Breast epithelium (tissue), 4 donors: ENCODE measurements at regions not wholly inside any gene's neighbourhood (a gene's known extent, or its start where the extent isn't known, plus 50 kb on each side); places are given as distances from the start of the nearest gene placed in this dataset.

Experiments
- DNase-seq, 2 donors: peaks; one replicate each; pipeline ENCODE4 v3.0.0-alpha.2; 2019; ENCODE audit warnings: low spot score in 2 of 2
- H3K27ac ChIP-seq, 2 donors: fragments of 200-600 bp; sonication (generic) in 1 of 2; one replicate each; pipeline ENCODE4 v1.5.1; 2016 to 2019; ENCODE audit warnings: mild to moderate bottlenecking in 1 of 2
- H3K27me3 ChIP-seq, 2 donors: fragments of 200-600 bp; sonication (generic) in 1 of 2; one replicate each; pipeline versions ENCODE4 v1.5.1 to v1.6.0; 2017 to 2019; ENCODE audit warnings: control low read depth in 1 of 2, mild to moderate bottlenecking in 1 of 2
- H3K36me3 ChIP-seq: fragments of 200-600 bp; one replicate; pipeline ENCODE4 v1.5.1; 2019
- H3K4me1 ChIP-seq, 2 donors: fragments of 200-600 bp; sonication (generic); one replicate each; pipeline ENCODE4 v1.5.1; 2016 to 2019; ENCODE audit warnings: control low read depth in 1 of 2
- H3K4me3 ChIP-seq, 3 donors: fragments of 200-600 bp; sonication (generic); 1 replicate in 2 of 3; 2 replicates in 1 of 3; pipeline ENCODE4 v1.5.1; 2016 to 2019; ENCODE audit warnings: mild to moderate bottlenecking in 3 of 3, moderate library complexity in 2 of 3
- H3K9me3 ChIP-seq, 2 donors: fragments of 200-600 bp; sonication (generic) in 1 of 2; one replicate each; pipeline ENCODE4 v1.5.1; 2016 to 2019; ENCODE audit warnings: control low read depth in 1 of 2
- CTCF ChIP-seq, 3 donors: fragments of 450-650 bp; IDR thresholded peaks; one replicate each; pipeline ENCODE4 v1.5.1; 2016 to 2017; ENCODE audit warnings: antibody characterized with exemption in 3 of 3, mild to moderate bottlenecking in 3 of 3, moderate library complexity in 3 of 3
- POLR2A ChIP-seq: fragments of 450-650 bp; IDR thresholded peaks from one replicate; pipeline ENCODE4 v1.6.1; 2016; ENCODE audit warnings: antibody characterized with exemption, mild to moderate bottlenecking, moderate library complexity
- POLR2AphosphoS5 ChIP-seq, 3 donors: sonication (generic); formaldehyde crosslinking; IDR thresholded peaks; one replicate each; pipeline ENCODE4 v1.6.1; 2017; ENCODE audit warnings: antibody characterized with exemption in 3 of 3
- intact Hi-C: fragments of 100-400 bp; cut with DNase I; formaldehyde crosslinking; loops from one replicate; pipeline ENCODE4 v1.15.1; 2023; ENCODE audit warnings: low total_unique reads

GRCh38 chrX:25674776-25675175, 463.4 kb upstream of the MAGEB18 start:
- intact Hi-C loops, result no loop called here
- H3K4me3 ChIP-seq, result no peak overlapping the region
- no peak overlapping the region for H3K27ac ChIP-seq
- no peaks in the 10 kb centered on the region for H3K36me3 ChIP-seq
- peaks cover 0 to 6% of the 10 kb centered on the region in 2 donors for H3K27me3 ChIP-seq
- peaks cover 0 to 5% of the 10 kb centered on the region in 2 donors for H3K9me3 ChIP-seq
- TF ChIP-seq POLR2AphosphoS5 (IDR thresholded peaks at IDR 0.05), result no peak
- TF ChIP-seq POLR2A, result no peak
- no peak for TF ChIP-seq CTCF (IDR thresholded peaks at IDR 0.05)
- no peak for DNase-seq
- no peaks in the 10 kb centered on the region for H3K4me1 ChIP-seq

- H3K36me3 ChIP-seq, result no peaks in the 10 kb centered on the region
Measured at GRCh38 chrX:25701876-25702275, 436.3 kb upstream of the MAGEB18 start.

GRCh38 chrX:25717122-25717521, 421.0 kb upstream of the MAGEB18 start:
- no peaks in the 10 kb centered on the region for H3K9me3 ChIP-seq
- no peak for DNase-seq
- H3K27me3 ChIP-seq, result peaks cover 0 to 15% of the 10 kb centered on the region in 2 donors
- intact Hi-C loops, result no loop called here
- H3K4me1 ChIP-seq, result no peaks in the 10 kb centered on the region
- H3K36me3 ChIP-seq, result no peaks in the 10 kb centered on the region
- TF ChIP-seq POLR2A (no peak), CTCF (IDR thresholded peaks at IDR 0.05) (no peak), POLR2AphosphoS5 (IDR thresholded peaks at IDR 0.05) (no peak)
- no peak overlapping the region for H3K27ac ChIP-seq
- no peak overlapping the region for H3K4me3 ChIP-seq

More at GRCh38 chrX:25701876-25702275, 436.3 kb upstream of the MAGEB18 start:
- Histone ChIP-seq H3K27me3 (peaks cover 0 to 2% of the 10 kb centered on the region in 2 donors), H3K27ac (no peak overlapping the region), H3K9me3 (peaks cover 0 to 11% of the 10 kb centered on the region in 2 donors), H3K4me1 (no peaks in the 10 kb centered on the region), H3K4me3 (no peak overlapping the region)
- intact Hi-C loops, result no loop called here
- TF ChIP-seq POLR2AphosphoS5 (IDR thresholded peaks at IDR 0.05) (no peak), CTCF (IDR thresholded peaks at IDR 0.05) (no peak), POLR2A (no peak)
- no peak for DNase-seq

DNA sequence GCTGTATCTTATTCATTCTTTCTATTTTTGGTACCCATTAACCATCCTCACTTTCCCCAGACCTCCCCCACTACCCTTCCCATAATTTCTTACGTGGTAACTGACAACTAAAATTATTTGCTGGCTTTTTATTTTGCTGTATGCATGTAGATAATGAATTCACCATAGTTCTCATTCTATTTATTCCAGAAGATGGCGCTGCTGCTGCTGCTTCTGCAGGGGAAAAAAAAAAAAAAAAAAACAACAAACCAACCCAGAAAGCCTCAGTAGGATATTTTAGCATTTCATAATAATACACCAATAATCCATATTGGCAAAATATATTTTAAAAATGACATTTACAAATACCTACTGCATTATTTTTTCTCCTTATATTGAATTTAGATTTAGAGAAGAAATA, 416.6 kb upstream of the MAGEB18 start:
- TF ChIP-seq POLR2AphosphoS5 (IDR thresholded peaks at IDR 0.05) (no peak), CTCF (IDR thresholded peaks at IDR 0.05) (no peak), POLR2A (no peak)
- H3K9me3 ChIP-seq, result no peaks in the 10 kb centered on the region

DNA sequence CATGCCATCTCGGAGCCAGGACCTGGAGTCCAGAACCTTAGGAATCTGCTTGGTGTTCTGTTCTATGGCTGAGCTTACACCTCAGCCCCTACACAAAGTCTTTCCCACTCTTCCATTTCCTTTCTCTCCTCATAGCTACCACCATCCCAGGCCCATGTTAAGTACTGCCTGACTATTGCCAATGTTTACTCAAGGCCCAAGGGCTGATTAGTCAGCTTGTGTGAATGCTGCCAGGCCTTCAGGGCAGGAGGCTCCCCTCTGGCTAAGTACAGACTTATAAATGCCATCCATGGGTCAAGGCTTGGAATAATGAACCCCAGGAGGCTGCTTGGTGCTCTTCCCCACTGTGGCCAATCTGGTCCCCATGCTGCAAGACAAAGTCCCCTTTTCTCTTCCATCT, 411.6 kb upstream of the MAGEB18 start:
- Histone ChIP-seq H3K27ac (no peak overlapping the region), H3K36me3 (no peaks in the 10 kb centered on the region), H3K27me3 (no peaks in the 10 kb centered on the region), H3K4me1 (no peaks in the 10 kb centered on the region), H3K9me3 (no peaks in the 10 kb centered on the region), H3K4me3 (no peak overlapping the region)
- intact Hi-C loops, result no loop called here
- DNase-seq, result no peak
- TF ChIP-seq POLR2AphosphoS5 (IDR thresholded peaks at IDR 0.05), result no peak
- no peak for TF ChIP-seq CTCF (IDR thresholded peaks at IDR 0.05)
- no peak for TF ChIP-seq POLR2A

More for the DNA sequence above, 416.6 kb upstream of the MAGEB18 start:
- Histone ChIP-seq H3K4me3 (no peak overlapping the region), H3K4me1 (no peaks in the 10 kb centered on the region), H3K36me3 (no peaks in the 10 kb centered on the region), H3K27me3 (peaks cover 0 to 11% of the 10 kb centered on the region in 2 donors), H3K27ac (no peak overlapping the region)
- intact Hi-C loops, result no loop called here
- no peak for DNase-seq
